Psoas muscle (tissue), 7 donors: ENCODE measurements at regions not wholly inside any gene's neighbourhood (a gene's known extent, or its start where the extent isn't known, plus 50 kb on each side); places are given as distances from the start of the nearest gene placed in this dataset.

Experiments
- ATAC-seq, 4 donors: fragments of 200-7000 bp; cut with Tn5 transposase; one replicate each; pipeline ENCODE4 v1.9.1; 2020; ENCODE audit warnings: moderate library complexity in 3 of 4, mild to moderate bottlenecking in 2 of 4
- DNase-seq, 2 donors: peaks; one replicate each; pipeline ENCODE4 v3.0.0-alpha.2; 2020
- H3K27ac ChIP-seq: fragments of 200-600 bp; one replicate; pipeline ENCODE4 v1.8.0; 2022
- H3K27me3 ChIP-seq, 3 donors: fragments of 200-600 bp in 1 of 3; one replicate each; pipeline versions ENCODE4 v1.6.1 to v1.8.0; 2013 to 2022; ENCODE audit warnings: low read length in 2 of 3, mild to moderate bottlenecking in 2 of 3, moderate library complexity in 1 of 3; ENCODE audit not compliant: insufficient read depth in 3 of 3
- H3K36me3 ChIP-seq, 2 donors: fragments of 200-600 bp in 1 of 2; one replicate each; pipeline versions ENCODE4 v1.6.1 to v1.8.0; 2013 to 2022; ENCODE audit warnings: low read depth in 1 of 2, mild to moderate bottlenecking in 1 of 2, moderate library complexity in 1 of 2; ENCODE audit not compliant: insufficient read depth in 1 of 2
- H3K4me1 ChIP-seq: fragments of 200-600 bp; one replicate; pipeline ENCODE4 v1.8.0; 2022
- H3K4me3 ChIP-seq: fragments of 200-600 bp; one replicate; pipeline ENCODE4 v1.8.0; 2022; ENCODE audit warnings: mild to moderate bottlenecking
- H3K9me3 ChIP-seq: fragments of 200-600 bp; one replicate; pipeline ENCODE4 v1.8.0; 2022
- CTCF ChIP-seq: fragments of 200-600 bp; IDR thresholded peaks from one replicate; pipeline ENCODE4 v1.8.0; 2022; ENCODE audit warnings: antibody characterized with exemption
- WGBS, 3 donors: extraction: QIAGEN DNeasy Blood & Tissue Kit; methylation state at CpG; one replicate each; pipeline versions ENCODE4 v1.1.6 to v1.1.7; 2013; 5-methylcytosine and 5-hydroxymethylcytosine counted together
- intact Hi-C, 2 donors: fragments of 100-400 bp; cut with DNase I; formaldehyde crosslinking; loops; one replicate each; pipeline versions ENCODE4 v1.11.0 to v1.14.2; 2022
- donor health status: healthy with polysubstance abuse.
- donor health status: DM: no; HTN: no; CAD: no; lungs with moderate emphysema.
- donor health status: Bipolar disorder and iron deficiency.
- donor health status: healthy.
- donor health status: DM: yes; HTN: yes; CAD: no.
- donor health status: DM: no; HTN: no; CAD: no.
- donor health status: DM: yes; HTN: yes; CAD: no.

GRCh38 chr13:34210341-34210740 is 392.4 kb downstream of the RFC3 start:
- TF ChIP-seq CTCF = no peak
- no peak for ATAC-seq

GRCh38 chr13:34214686-34215085 is 396.7 kb downstream of the RFC3 start:
- DNase-seq = no peak
- H3K4me1 ChIP-seq = no peaks in the 10 kb centered on the region
- no peak overlapping the region for H3K4me3 ChIP-seq
- no peaks in the 10 kb centered on the region for H3K9me3 ChIP-seq
- H3K27ac ChIP-seq = no peak overlapping the region
- 86 to 91% (median 89%) methylated on average over 2 of the region's 2 CpGs for WGBS, 3 donors
- no peaks in the 10 kb centered on the region for H3K36me3 ChIP-seq
- ATAC-seq = no peak
- intact Hi-C loops = no loop called here
- no peak for TF ChIP-seq CTCF
- H3K27me3 ChIP-seq = no peaks in the 10 kb centered on the region

More at GRCh38 chr13:34210341-34210740, 392.4 kb downstream of the RFC3 start:
- no peaks in the 10 kb centered on the region for H3K27me3 ChIP-seq
- H3K9me3 ChIP-seq = no peaks in the 10 kb centered on the region
- DNase-seq = no peak
- no peaks in the 10 kb centered on the region for H3K36me3 ChIP-seq
- no peak overlapping the region for H3K4me3 ChIP-seq
- no peaks in the 10 kb centered on the region for H3K4me1 ChIP-seq
- 70 to 77% (median 71%) methylated on average over 1 of the region's 1 CpG for WGBS, 3 donors
- intact Hi-C loops = no loop called here
- H3K27ac ChIP-seq = no peak overlapping the region

GRCh38 chr13:34216256-34216655 is 398.3 kb downstream of the RFC3 start:
- intact Hi-C loops = no loop called here
- H3K27me3 ChIP-seq = no peaks in the 10 kb centered on the region
- H3K27ac ChIP-seq = no peak overlapping the region
- TF ChIP-seq CTCF = no peak
- WGBS, 3 donors = 86 to 90% (median 88%) methylated on average over 4 of the region's 4 CpGs
- H3K4me1 ChIP-seq = no peaks in the 10 kb centered on the region
- no peak for DNase-seq
- H3K36me3 ChIP-seq = no peaks in the 10 kb centered on the region
- H3K9me3 ChIP-seq = no peaks in the 10 kb centered on the region
- no peak for ATAC-seq
- H3K4me3 ChIP-seq = no peak overlapping the region

DNA sequence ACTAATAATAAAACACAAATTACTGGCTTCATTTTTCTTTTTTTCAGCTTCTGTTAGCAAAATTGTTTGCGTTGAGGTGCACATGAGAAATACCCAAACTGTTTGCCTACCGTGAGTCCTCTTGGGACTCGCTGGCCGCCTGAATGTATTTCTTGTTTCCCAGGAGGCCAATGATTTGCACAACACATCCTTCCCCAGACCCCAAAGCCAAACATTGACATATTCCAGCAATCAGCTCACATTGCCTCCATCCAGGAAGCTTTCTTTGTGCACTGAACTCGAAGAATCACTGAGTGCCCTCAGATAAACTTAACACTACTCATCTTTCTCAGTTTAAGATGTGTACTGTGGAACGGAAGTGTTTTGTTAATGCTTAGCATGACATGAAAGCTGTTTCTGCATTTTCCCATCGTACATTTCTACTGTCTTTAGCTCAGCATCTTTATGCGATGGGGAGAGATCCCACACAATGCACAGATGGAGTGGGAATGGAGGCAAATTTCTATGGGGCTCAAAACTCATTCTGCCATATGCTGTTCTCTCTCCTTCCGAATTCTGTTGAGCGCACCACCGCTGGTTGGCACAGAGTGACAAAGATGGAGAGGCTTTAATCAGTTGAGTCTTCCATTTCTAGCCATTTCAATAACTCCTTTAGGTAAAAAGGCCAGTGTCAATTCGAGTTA is 399.5 kb downstream of the RFC3 start:
- WGBS, 3 donors = 82 to 85% (median 85%) methylated on average over 12 of the region's 12 CpGs
- Histone ChIP-seq H3K4me3 (no peak overlapping the region), H3K9me3 (no peaks in the 10 kb centered on the region), H3K36me3 (no peaks in the 10 kb centered on the region), H3K27me3 (no peaks in the 10 kb centered on the region), H3K4me1 (no peaks in the 10 kb centered on the region), H3K27ac (no peak overlapping the region)
- DNase-seq (no peak), ATAC-seq (no peak)
- TF ChIP-seq CTCF = no peak
- intact Hi-C loops = no loop called here

DNA sequence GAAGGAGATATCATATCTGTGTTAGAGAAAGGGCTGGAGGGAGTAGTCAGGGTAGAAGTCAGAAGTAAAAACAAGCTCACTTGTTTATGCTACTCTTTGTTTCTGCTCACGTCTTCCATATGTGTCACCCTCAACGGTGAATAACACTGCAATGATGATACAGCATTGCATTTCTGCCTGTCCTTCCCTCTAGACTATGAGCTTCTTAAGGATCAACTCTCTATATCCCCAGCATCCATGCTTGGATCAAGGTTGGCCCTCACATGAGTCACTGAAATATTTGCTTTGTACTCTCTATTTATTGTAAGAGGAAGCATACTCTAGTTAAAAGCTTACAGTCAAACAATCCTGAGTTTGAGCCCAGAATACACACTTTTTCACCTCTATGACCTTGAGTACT is 406.0 kb downstream of the RFC3 start:
- WGBS, 3 donors = 85 to 89% (median 88%) methylated on average over 2 of the region's 2 CpGs
- intact Hi-C loops = no loop called here

More for the DNA sequence above, 406.0 kb downstream of the RFC3 start:
- no peaks in the 10 kb centered on the region for H3K36me3 ChIP-seq
- no peaks in the 10 kb centered on the region for H3K4me1 ChIP-seq
- H3K9me3 ChIP-seq = no peaks in the 10 kb centered on the region
- TF ChIP-seq CTCF = no peak
- no peak overlapping the region for H3K27ac ChIP-seq
- no peak for ATAC-seq
- no peaks in the 10 kb centered on the region for H3K27me3 ChIP-seq
- no peak overlapping the region for H3K4me3 ChIP-seq
- no peak for DNase-seq
